GM18498 (cell line): ENCODE measurements at regions not wholly inside any gene's neighbourhood (a gene's known extent, or its start where the extent isn't known, plus 50 kb on each side); places are given as distances from the start of the nearest gene placed in this dataset.

ENCODE experiments used
- ATAC-seq: cut with Tn5 transposase; IDR thresholded peaks from one replicate; pipeline ENCODE4 v1.9.1; 2021; ENCODE audit warnings: mild to moderate bottlenecking, moderate library complexity; ENCODE audit not compliant: unreplicated experiment

GRCh38 chr7:18081617-18082016, 54.0 kb upstream of the PRPS1L1 start:
- no peak for ATAC-seq

DNA sequence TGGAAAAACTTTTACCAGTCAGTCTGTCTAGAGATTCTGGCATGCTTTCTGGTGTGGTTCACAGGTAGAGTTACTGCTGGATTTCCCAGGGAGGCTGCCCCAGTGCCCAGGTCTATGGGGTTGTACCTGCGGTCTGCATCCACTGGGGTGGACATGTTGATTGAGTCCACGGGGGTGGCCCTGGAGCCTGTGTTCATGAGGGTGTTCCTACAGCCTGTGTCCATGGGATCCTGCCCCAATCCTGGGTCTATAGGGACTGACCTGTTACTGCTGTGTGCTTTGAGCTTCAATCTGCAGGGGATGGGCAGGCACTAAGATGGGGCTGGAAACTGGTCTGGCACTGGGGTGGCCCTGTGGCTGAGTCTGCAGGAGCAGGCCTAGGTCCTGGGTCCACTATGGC, 54.5 kb upstream of the PRPS1L1 start:
- ATAC-seq = no peak

GRCh38 chr7:18086165-18087025, 58.7 kb upstream of the PRPS1L1 start:
- ATAC-seq = peak; percentile 55

- no peak for ATAC-seq
These were observed 59.5 kb upstream of the PRPS1L1 start for GRCh38 chr7:18087026-18087686.

GRCh38 chr7:18087687-18088078, 60.0 kb upstream of the PRPS1L1 start:
- no peak for ATAC-seq

DNA sequence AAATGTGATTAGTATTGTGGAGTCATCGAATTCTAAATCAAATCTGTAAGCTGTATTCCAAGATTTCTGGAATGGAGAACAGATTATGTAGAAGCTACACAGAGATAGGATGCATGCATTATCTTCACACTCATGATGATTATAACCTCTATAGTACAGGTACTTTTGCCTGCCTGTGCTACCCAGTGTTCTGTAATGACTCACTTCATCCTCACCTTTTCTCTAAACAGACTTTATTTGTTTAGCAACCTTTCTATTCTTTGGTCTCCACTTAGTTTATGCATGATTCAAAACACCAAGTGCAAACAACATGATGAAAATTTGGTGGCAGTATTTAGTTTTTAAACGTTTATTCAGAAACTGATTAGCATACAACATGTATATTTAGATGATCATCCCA, 68.4 kb upstream of the PRPS1L1 start:
- ATAC-seq = no peak

- no peak for ATAC-seq
These were observed 74.9 kb upstream of the PRPS1L1 start for GRCh38 chr7:18102576-18102975.

DNA sequence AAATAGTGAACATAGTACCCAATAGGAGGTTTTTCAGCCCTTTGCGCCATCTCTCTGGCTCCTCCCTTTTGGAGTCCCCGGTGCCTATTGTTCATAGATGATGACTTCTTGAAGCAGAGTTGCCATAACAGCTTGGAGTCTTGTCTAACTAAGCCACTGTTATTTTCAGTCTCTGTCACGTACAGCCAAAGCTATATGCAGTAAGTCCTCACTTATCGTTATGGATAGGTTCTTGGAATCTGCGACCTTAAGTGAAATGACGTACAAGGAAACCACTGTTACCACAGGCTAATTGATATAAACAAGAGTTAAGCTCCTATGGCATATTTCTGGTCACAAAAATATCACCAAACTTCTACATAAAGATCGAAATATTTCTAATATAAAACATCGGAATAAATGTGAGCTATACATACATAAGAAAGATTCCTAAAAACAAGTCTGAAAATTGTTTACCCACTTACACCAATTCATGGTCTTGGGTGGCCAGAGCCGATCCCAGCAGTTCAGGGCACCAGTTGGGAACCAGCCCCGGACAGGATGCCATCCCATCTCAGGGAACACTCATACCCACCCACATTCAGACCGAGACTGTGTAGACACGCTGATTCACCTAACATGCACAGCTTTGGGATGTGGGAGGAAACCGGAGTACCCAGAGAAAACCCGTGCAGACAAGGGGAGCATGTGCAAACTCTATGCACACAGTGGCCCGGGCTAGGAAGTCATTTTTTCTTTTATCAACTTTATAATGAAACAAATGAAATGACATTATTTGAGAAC, 76.0 kb upstream of the PRPS1L1 start:
- ATAC-seq = no peak

DNA sequence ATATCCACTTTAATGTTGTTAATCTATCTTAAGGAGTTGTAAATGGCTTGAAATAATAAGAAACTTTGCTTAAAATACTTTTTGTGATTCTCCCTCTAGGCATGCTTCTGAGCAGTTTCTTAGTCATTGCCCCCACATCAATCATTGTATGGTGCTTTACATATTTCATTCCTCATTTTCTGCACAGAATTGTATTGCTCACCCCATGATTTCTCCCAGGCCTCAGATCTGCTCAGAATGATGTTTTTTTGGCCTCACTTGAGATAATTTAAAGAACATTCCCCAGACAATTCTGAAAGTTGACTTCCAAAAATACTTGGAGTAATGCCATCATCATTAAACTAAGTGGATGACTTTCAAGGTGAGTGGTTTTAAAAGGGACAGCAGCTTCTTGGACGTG, 82.1 kb upstream of the PRPS1L1 start:
- no peak for ATAC-seq

- ATAC-seq = no peak
These were observed 89.0 kb upstream of the PRPS1L1 start for GRCh38 chr7:18116661-18117060.

- no peak for ATAC-seq
These were observed 89.8 kb upstream of the PRPS1L1 start for GRCh38 chr7:18117482-18117881.

DNA sequence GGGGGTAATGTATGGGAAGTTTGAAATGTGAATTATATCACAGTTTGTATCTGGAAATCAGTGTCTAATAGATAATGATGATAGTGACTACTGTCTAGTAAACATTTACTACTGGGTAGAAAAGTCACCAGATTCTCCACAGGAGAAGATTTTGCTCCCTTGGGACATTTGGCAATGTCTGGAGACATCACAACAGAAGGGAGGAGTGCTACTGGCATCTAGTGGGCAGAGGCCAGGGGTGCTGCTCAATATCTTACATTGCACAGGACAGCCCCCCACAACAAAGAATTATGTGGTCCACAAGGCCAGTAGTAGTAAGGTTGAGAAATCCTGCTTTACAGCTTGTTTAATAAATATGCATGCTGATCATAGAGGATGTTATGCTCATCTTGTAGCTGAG, 92.3 kb upstream of the PRPS1L1 start:
- ATAC-seq = no peak

DNA sequence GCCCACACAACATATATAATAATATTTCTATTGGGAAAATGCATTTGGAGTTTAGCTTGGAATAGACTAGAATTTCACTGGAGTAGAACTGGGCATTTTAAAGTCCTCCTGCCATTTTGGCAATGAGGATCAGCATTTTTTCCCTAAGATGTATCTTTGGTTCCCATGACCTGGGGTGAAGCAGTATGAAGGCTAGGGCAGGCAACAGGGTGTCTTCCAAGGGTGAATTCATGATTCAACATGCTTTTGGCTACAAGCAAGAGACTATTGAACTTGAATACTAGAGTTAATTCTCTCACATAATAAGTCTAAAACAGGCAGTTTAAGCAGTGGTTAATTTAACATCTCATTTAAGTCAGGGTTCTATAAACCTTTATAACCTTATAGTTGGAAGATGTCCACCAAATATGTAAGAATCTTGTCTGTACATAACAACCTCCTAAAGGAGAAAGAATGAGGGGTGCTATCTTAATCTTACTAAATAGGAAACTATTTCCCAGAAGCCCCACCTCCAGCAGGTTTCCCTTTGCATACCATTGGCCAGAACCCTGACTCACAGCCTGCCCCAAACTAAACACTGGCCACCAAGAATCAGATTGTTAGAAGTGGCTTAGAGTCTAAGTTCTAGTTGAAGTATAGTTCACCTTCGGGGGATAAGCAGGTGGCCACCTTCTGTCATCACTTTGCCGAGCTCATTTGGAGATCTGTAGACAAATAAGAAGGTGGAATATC, 96.0 kb upstream of the PRPS1L1 start:
- ATAC-seq = no peak

DNA sequence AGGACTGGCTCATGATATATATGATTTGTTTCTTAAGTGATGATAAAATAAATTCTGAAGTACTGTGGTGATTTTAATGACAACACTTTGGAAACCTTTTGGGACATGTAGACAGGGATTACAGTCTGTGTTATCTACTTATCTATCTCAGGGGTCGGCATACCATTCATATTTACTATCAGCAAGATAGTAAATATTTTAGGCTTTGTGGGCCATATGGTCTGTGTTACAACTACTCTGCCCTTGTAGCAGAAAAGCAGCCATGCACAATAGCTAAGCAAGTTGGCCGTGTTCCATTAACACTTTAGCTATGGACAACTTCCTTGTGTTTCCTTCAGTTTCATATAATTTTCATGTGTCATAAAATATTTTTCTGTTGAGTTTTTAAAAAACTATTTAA, 97.8 kb upstream of the PRPS1L1 start:
- no peak for ATAC-seq

- no peak for ATAC-seq
These were observed 98.6 kb upstream of the PRPS1L1 start for GRCh38 chr7:18126281-18126680.

- no peak for ATAC-seq
These were observed 101.2 kb upstream of the PRPS1L1 start for GRCh38 chr7:18128846-18129245.

- no peak for ATAC-seq
These were observed 105.2 kb upstream of the PRPS1L1 start for GRCh38 chr7:18132811-18133210.

- ATAC-seq = no peak
These were observed 106.3 kb upstream of the PRPS1L1 start for GRCh38 chr7:18133921-18134320.

DNA sequence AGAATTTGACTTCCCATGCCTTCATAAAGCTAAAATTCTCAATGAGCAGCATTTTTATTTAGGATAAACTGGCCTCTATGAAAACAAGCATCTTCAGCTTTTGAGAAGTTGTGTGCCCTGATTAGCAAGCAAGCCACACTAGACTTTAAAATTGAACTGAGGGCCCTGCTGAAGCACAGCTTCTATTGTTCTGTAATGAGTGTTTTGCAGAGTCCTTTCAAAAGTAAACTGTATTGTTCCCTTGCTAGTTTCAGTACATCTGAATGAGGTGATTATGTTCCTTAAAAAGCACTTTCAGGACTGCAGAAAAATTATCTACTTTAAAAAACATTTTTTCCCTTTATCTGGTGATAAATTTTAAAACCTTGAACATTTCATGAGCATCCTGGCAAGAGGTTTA, 113.3 kb upstream of the PRPS1L1 start:
- no peak for ATAC-seq

GRCh38 chr7:18144166-18144565, 116.5 kb upstream of the PRPS1L1 start:
- no peak for ATAC-seq

GRCh38 chr7:18145160-18145559, 117.5 kb upstream of the PRPS1L1 start:
- no peak for ATAC-seq
